OCI-LY7 (cell line): ENCODE measurements at regions not wholly inside any gene's neighbourhood (a gene's known extent, or its start where the extent isn't known, plus 50 kb on each side); places are given as distances from the start of the nearest gene placed in this dataset.
"Not testable (repeated sequence)": the region's sequence is repeated elsewhere in the genome, so short reads cannot be mapped to it uniquely, and the experiment has no call there.

Experiments
- BruUV-seq: library from RNA; stranded (reverse); fragments of 400-500 nt; replicated peaks from 2 replicates; lab custom pipeline; 2021; lab: Mats Ljungman, UMichigan
- CTCF ChIA-PET: fragments of 300-600 bp; sonication (Branson Sonifier 250); formaldehyde crosslinking; loops from one replicate; lab custom pipeline; 2022; ENCODE audit warnings: antibody characterized with exemption; ENCODE audit not compliant: unreplicated experiment; lab: Charles Lee
- POLR2A ChIA-PET: fragments of 300-600 bp; sonication (Branson Sonifier 250); formaldehyde crosslinking; loops from one replicate; lab custom pipeline; 2022; ENCODE audit warnings: antibody characterized with exemption; lab: Charles Lee
- DNase-seq: peaks from one replicate; pipeline ENCODE4 v3.0.0-alpha.2; 2015; ENCODE audit warnings: low spot score
- H2AFZ ChIP-seq: fragments of 200-600 bp; sonication (generic), shearing (Covaris generic); 2 replicates; pipeline ENCODE4 v1.6.1; 2014; ENCODE audit warnings: mild to moderate bottlenecking, antibody characterized with exemption, low read length, moderate library complexity
- H3K27ac ChIP-seq: fragments of 200-600 bp; sonication (generic); 2 replicates; pipeline ENCODE4 v1.5.1; 2014; ENCODE audit warnings: mixed run types, low read depth, mild to moderate bottlenecking, moderate library complexity, low read length, inconsistent platforms; ENCODE audit not compliant: poor library complexity, severe bottlenecking
- H3K36me3 ChIP-seq: fragments of 200-600 bp; sonication (generic); 2 replicates; pipeline ENCODE4 v1.6.1; 2014; ENCODE audit warnings: mild to moderate bottlenecking, antibody characterized with exemption, low read length, moderate library complexity, mixed read lengths; ENCODE audit not compliant: insufficient read depth
- H3K4me1 ChIP-seq: fragments of 200-600 bp; sonication (generic); 2 replicates; pipeline ENCODE4 v1.5.1; 2014; ENCODE audit warnings: mild to moderate bottlenecking, low read length; ENCODE audit not compliant: insufficient read depth, poor library complexity, severe bottlenecking
- H3K4me2 ChIP-seq: fragments of 200-600 bp; sonication (generic); 2 replicates; pipeline ENCODE4 v1.6.1; 2014; ENCODE audit warnings: mild to moderate bottlenecking, low read length
- H3K4me3 ChIP-seq: fragments of 200-600 bp; sonication (generic); 2 replicates; pipeline ENCODE4 v1.5.1; 2014; ENCODE audit warnings: mild to moderate bottlenecking, low read depth, low read length; ENCODE audit not compliant: poor library complexity, severe bottlenecking
- H3K79me2 ChIP-seq: fragments of 200-600 bp; sonication (generic); 2 replicates; pipeline ENCODE4 v1.6.1; 2016; ENCODE audit warnings: low read depth, mild to moderate bottlenecking, low read length, moderate library complexity, mixed read lengths; ENCODE audit not compliant: insufficient read depth
- H3K9me2 ChIP-seq: fragments of 200-600 bp; sonication (generic); 2 replicates; pipeline ENCODE4 v1.6.1; 2016; ENCODE audit warnings: mild to moderate bottlenecking, low read length, mixed read lengths; ENCODE audit not compliant: insufficient read depth
- H3K9me3 ChIP-seq: fragments of 200-600 bp; sonication (generic); 2 replicates; pipeline ENCODE4 v1.6.1; 2014; ENCODE audit warnings: mild to moderate bottlenecking, mixed run types, low read length, mixed read lengths
- H4K20me1 ChIP-seq: fragments of 200-600 bp; sonication (generic); 2 replicates; pipeline ENCODE4 v1.6.1; 2014; ENCODE audit warnings: mild to moderate bottlenecking, antibody characterized with exemption, low read length, moderate library complexity, mixed read lengths; ENCODE audit not compliant: insufficient read depth
- CTCF ChIP-seq: fragments of 200-600 bp; sonication (generic); conservative IDR thresholded peaks from 2 replicates; pipeline ENCODE4 v1.5.1; 2014; ENCODE audit warnings: mild to moderate bottlenecking, antibody characterized with exemption, low read length, moderate library complexity, mixed read lengths
- EZH2phosphoT487 ChIP-seq: fragments of 200-600 bp; sonication (generic); IDR thresholded peaks from 2 replicates; pipeline ENCODE4 v1.6.1; 2018; ENCODE audit warnings: low read depth, borderline replicate concordance, mild to moderate bottlenecking, mixed run types, antibody characterized with exemption, low read length, moderate library complexity, mixed read lengths
- intact Hi-C: fragments of 100-400 bp; cut with micrococcal nuclease; formaldehyde crosslinking; loops from one replicate; pipeline ENCODE4 v1.10.0; 2022; ENCODE audit not compliant: unreplicated experiment

DNA sequence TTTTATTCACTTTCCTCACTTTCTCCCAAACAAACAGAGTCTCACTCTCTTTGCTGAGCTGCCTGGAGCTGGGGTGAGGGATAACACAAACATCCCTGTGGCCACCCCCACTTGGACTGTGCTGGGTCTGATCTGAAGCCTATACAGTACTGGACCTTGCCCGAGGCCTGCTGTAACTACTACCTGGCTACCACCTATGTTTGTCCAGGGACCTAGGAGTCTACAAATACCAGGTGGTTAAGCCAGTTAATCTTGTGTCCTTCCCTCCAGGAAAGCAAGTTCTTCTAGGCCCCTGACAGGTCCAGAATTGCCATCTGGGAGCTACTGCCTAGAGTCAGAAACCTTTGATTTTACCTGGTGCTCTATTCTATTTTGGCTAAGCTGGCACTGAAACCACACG lies 87.3 kb downstream of the RTL3 start:
- intact Hi-C loops: no loop called here
- H3K27ac ChIP-seq: no peak overlapping the region
- no peaks in the 10 kb centered on the region for H3K79me2 ChIP-seq
- no peaks in the 10 kb centered on the region for H3K36me3 ChIP-seq
- H4K20me1 ChIP-seq: no peaks in the 10 kb centered on the region
- no peak overlapping the region for H3K4me3 ChIP-seq
- H2AFZ ChIP-seq: no peak overlapping the region
- BruUV-seq: no TSS peak
- ChIA-PET CTCF (no interaction called here), POLR2A (no interaction called here)
- TF ChIP-seq EZH2phosphoT487: no peak
- TF ChIP-seq CTCF: no peak
- no peak overlapping the region for H3K4me2 ChIP-seq
- H3K9me3 ChIP-seq: no peaks in the 10 kb centered on the region
- H3K4me1 ChIP-seq: no peaks in the 10 kb centered on the region
- DNase-seq: no peak
- H3K9me2 ChIP-seq: no peaks in the 10 kb centered on the region

DNA sequence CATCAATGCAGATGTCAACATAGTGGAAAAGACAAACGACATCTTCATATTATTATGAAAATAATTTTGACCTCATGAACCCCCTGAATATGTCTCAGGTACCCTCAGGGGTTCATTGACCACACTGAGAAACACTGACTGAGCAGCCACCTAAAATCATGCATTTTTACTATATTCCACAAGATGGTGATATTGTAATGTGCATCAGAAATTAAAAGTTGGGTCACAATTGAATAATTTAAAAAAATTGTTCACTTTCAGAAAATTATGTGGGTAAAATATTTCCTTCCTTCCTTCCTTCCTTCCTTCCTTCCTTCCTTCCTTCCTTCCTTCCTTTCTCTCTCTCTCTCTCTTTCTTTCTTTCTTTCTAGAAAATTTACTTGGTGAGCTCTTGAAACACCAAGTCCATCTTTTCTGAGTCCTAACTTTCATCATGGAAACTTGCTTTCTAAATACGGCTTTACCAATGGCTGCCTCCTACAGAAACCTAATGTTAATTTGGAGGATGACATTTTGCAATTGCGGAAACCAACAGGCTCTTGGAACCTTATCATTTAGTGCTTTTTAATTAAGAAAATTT lies 103.6 kb downstream of the RTL3 start:
- no peak overlapping the region for H3K27ac ChIP-seq
- ChIA-PET CTCF (no interaction called here), POLR2A (no interaction called here)
- H3K4me1 ChIP-seq: no peaks in the 10 kb centered on the region
- H3K79me2 ChIP-seq: no peaks in the 10 kb centered on the region
- no peaks in the 10 kb centered on the region for H3K9me3 ChIP-seq
- H3K9me2 ChIP-seq: no peaks in the 10 kb centered on the region
- intact Hi-C loops: loop anchor here (5.0 kb wide), 3 partner anchors 202 to 717 kb away; no protein-coding TSS in a partner anchor
- no peak overlapping the region for H2AFZ ChIP-seq
- H3K4me3 ChIP-seq: no peak overlapping the region
- BruUV-seq: no TSS peak
- no peaks in the 10 kb centered on the region for H3K36me3 ChIP-seq
- TF ChIP-seq CTCF: peak; percentile 62
- TF ChIP-seq EZH2phosphoT487: no peak
- H4K20me1 ChIP-seq: no peaks in the 10 kb centered on the region
- no peak overlapping the region for H3K4me2 ChIP-seq
- peak; percentile 2 for DNase-seq

- DNase-seq, H3K27ac ChIP-seq, H3K9me2 ChIP-seq, H3K4me3 ChIP-seq, H4K20me1 ChIP-seq, H2AFZ ChIP-seq, H3K4me2 ChIP-seq, H3K9me3 ChIP-seq, intact Hi-C loops, H3K4me1 ChIP-seq, H3K79me2 ChIP-seq, BruUV-seq, CTCF ChIA-PET, H3K36me3 ChIP-seq, POLR2A ChIA-PET: not testable (repeated sequence)
These were observed 106.5 kb downstream of the RTL3 start for GRCh38 chrX:78552628-78553027.
